Keratinocyte (primary cell): ENCODE measurements at regions not wholly inside any gene's neighbourhood (a gene's known extent, or its start where the extent isn't known, plus 50 kb on each side); places are given as distances from the start of the nearest gene placed in this dataset.

Experiments used
- EZH2 ChIP-seq: IDR thresholded peaks from one replicate; pipeline ENCODE4 v1.6.1; 2012; ENCODE audit warnings: inconsistent platforms, mild to moderate bottlenecking, low read length, moderate library complexity
- TF ChIP-seq, protein P1 (sequence below), 3 experiments: IDR thresholded peaks in 1 of 3; conservative IDR thresholded peaks in 1 of 3; optimal IDR thresholded peaks in 1 of 3; 2 replicates in 2 of 3; 3 replicates in 1 of 3; pipeline versions ENCODE3 to v1.5.1; 2011; ENCODE audit warnings: low read length in 3 of 3, mild to moderate bottlenecking in 3 of 3, moderate library complexity in 2 of 3, control low read depth in 1 of 3, inconsistent platforms in 1 of 3; ENCODE audit not compliant: insufficient read depth in 2 of 3; ENCODE audit errors: extremely low read depth in 1 of 3

- TF ChIP-seq, protein P1, sequence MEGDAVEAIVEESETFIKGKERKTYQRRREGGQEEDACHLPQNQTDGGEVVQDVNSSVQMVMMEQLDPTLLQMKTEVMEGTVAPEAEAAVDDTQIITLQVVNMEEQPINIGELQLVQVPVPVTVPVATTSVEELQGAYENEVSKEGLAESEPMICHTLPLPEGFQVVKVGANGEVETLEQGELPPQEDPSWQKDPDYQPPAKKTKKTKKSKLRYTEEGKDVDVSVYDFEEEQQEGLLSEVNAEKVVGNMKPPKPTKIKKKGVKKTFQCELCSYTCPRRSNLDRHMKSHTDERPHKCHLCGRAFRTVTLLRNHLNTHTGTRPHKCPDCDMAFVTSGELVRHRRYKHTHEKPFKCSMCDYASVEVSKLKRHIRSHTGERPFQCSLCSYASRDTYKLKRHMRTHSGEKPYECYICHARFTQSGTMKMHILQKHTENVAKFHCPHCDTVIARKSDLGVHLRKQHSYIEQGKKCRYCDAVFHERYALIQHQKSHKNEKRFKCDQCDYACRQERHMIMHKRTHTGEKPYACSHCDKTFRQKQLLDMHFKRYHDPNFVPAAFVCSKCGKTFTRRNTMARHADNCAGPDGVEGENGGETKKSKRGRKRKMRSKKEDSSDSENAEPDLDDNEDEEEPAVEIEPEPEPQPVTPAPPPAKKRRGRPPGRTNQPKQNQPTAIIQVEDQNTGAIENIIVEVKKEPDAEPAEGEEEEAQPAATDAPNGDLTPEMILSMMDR (optimal IDR thresholded peaks at IDR 0.05 in 1 of 3, IDR thresholded peaks at IDR 0.05 in 1 of 3, conservative IDR thresholded peaks at IDR 0.05 in 1 of 3; ENCODE audit: extremely low read depth in 1 of 3, insufficient read depth in 2 of 3, low read length in 3 of 3), result no peak
- no peak for TF ChIP-seq EZH2
Observed at GRCh38 chr10:25707572-25707971, 226.5 kb upstream of the MYO3A start.
